ENCODE measurements at regions not wholly inside any gene's neighbourhood (a gene's known extent, or its start where the extent isn't known, plus 50 kb on each side); places are given as distances from the start of the nearest gene placed in this dataset.

GRCh38 chr2:215752436-215752835 lies 260.9 kb downstream of the MREG start:
- TF ChIP-seq FOXM1 (IDR thresholded peaks at IDR 0.05; ENCODE audit: borderline replicate concordance) (no peak), SP1 (IDR thresholded peaks at IDR 0.05) (no peak), BHLHE40 (IDR thresholded peaks at IDR 0.05; ENCODE audit: borderline replicate concordance) (no peak), FOXK2 (IDR thresholded peaks at IDR 0.05) (no peak), L3MBTL2 (conservative IDR thresholded peaks at IDR 0.05) (no peak), NFRKB (IDR thresholded peaks at IDR 0.05) (no peak), ARNT (IDR thresholded peaks at IDR 0.05) (no peak), ELF4 (IDR thresholded peaks at IDR 0.05) (no peak), CTBP1 (IDR thresholded peaks at IDR 0.05; ENCODE audit: borderline replicate concordance) (no peak)

Measured in HEK293T (cell line).